Caco-2 (cell line): ENCODE measurements at regions not wholly inside any gene's neighbourhood (a gene's known extent, or its start where the extent isn't known, plus 50 kb on each side); places are given as distances from the start of the nearest gene placed in this dataset.
"Not testable (repeated sequence)": the region's sequence is repeated elsewhere in the genome, so short reads cannot be mapped to it uniquely, and the experiment has no call there.

Experiments
- BruUV-seq: library from RNA; stranded (reverse); fragments of 400-500 nt; replicated peaks from 2 replicates; lab custom pipeline; 2021; lab: Mats Ljungman, UMichigan
- CTCF ChIA-PET: fragments of 300-600 bp; sonication (Branson Sonifier 250); formaldehyde crosslinking; loops from one replicate; lab custom pipeline; 2022; ENCODE audit warnings: antibody characterized with exemption; lab: Charles Lee
- POLR2A ChIA-PET: fragments of 300-600 bp; sonication (Branson Sonifier 250); formaldehyde crosslinking; loops from one replicate; lab custom pipeline; 2022; ENCODE audit warnings: antibody characterized with exemption; lab: Charles Lee
- DNase-seq, 2 experiments: peaks; one replicate each; pipeline versions ENCODE4 v3.0.0 to v3.0.0-alpha.2; 2020 to 2022
- H3K27me3 ChIP-seq: replicated peaks from 2 replicates; pipeline ENCODE4 v1.6.0; 2011; ENCODE audit warnings: low read length; ENCODE audit not compliant: control insufficient read depth, insufficient read depth
- H3K36me3 ChIP-seq: 2 replicates; pipeline ENCODE4 v1.5.1; 2011; ENCODE audit warnings: low read length; ENCODE audit not compliant: control insufficient read depth, insufficient read depth
- H3K4me1 ChIP-seq: fragments of 250-450 bp; sonication (Bioruptor Pico); 2 replicates; pipeline ENCODE4 v1.5.1; 2020; ENCODE audit warnings: mild to moderate bottlenecking
- H3K4me3 ChIP-seq: 2 replicates; pipeline ENCODE4 v1.5.1; 2011; ENCODE audit warnings: low read depth, mild to moderate bottlenecking, control low read depth, low read length
- H3K9me3 ChIP-seq: fragments of 250-450 bp; sonication (Bioruptor Pico); 2 replicates; pipeline ENCODE4 v1.5.1; 2020; ENCODE audit warnings: mild to moderate bottlenecking, moderate library complexity
- H3K27ac Mint-ChIP-seq: one replicate; pipeline ENCODE4 v1.8.0; 2022; ENCODE audit warnings: mixed read lengths; ENCODE audit not compliant: unreplicated experiment
- H3K27me3 Mint-ChIP-seq: one replicate; pipeline ENCODE4 v1.8.0; 2022; ENCODE audit warnings: mixed read lengths; ENCODE audit not compliant: insufficient read depth, unreplicated experiment
- H3K36me3 Mint-ChIP-seq: one replicate; pipeline ENCODE4 v1.8.0; 2022; ENCODE audit warnings: mild to moderate bottlenecking, mixed read lengths; ENCODE audit not compliant: insufficient read depth, unreplicated experiment
- H3K4me1 Mint-ChIP-seq: one replicate; pipeline ENCODE4 v1.8.0; 2022; ENCODE audit warnings: low read depth, mixed read lengths; ENCODE audit not compliant: unreplicated experiment
- H3K4me3 Mint-ChIP-seq: one replicate; pipeline ENCODE4 v1.8.0; 2022; ENCODE audit warnings: mild to moderate bottlenecking, moderate library complexity, mixed read lengths; ENCODE audit not compliant: unreplicated experiment
- H3K9me3 Mint-ChIP-seq: one replicate; pipeline ENCODE4 v1.8.0; 2022; ENCODE audit warnings: mixed read lengths; ENCODE audit not compliant: unreplicated experiment
- intact Hi-C: fragments of 100-400 bp; cut with micrococcal nuclease; formaldehyde crosslinking; loops from one replicate; pipeline ENCODE4 v1.10.0; 2022; ENCODE audit not compliant: unreplicated experiment
- TF ChIP-seq, protein P1 (sequence below), 2 experiments: fragments of 200-600 bp in 1 of 2; IDR thresholded peaks; 1 replicate in 1 of 2; 2 replicates in 1 of 2; pipeline versions ENCODE4 v1.5.1 to v1.8.0; 2011 to 2022; ENCODE audit warnings: antibody characterized with exemption in 1 of 2, control low read depth in 1 of 2, inconsistent platforms in 1 of 2, low read depth in 1 of 2, low read length in 1 of 2, mild to moderate bottlenecking in 1 of 2, moderate library complexity in 1 of 2; ENCODE audit not compliant: insufficient read depth in 1 of 2, severe bottlenecking in 1 of 2, unreplicated experiment in 1 of 2

DNA sequence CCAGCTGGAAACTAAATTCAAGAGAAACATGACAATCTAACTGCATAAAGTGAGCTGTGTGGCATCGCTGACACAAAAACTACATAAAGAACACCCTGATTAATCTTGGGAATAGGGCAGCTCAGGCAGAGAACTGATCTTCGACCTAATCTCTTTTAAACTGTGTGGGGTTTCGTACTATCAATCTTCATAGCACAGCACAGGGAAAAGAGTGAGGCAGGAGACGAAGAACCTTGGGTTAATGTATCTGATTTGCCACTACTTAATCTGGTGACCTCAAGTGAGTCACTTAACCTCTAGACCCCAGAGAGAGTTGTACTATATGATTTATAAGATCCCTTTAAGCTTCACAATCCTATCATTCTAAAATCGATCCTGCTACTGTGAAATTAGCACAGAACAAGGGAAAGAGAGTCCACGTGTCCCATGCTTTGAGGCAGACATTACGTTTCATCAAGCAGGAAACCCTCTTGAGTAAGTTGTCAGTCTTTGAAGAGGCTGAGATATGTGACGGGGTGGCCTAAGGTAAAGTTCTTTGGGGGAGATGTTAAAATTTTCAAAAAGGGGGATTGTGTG, 519.7 kb downstream of the SOCS6 start:
- H3K4me3 ChIP-seq = no peak overlapping the region
- Mint-ChIP-seq H3K4me3 (no peak overlapping the region), H3K36me3 (no peaks in the 10 kb centered on the region), H3K4me1 (no peaks in the 10 kb centered on the region), H3K27ac (no peak overlapping the region), H3K9me3 (no peaks in the 10 kb centered on the region), H3K27me3 (peaks cover 5% of the 10 kb centered on the region)
- no peaks in the 10 kb centered on the region for H3K9me3 ChIP-seq
- BruUV-seq = no TSS peak
- no peaks in the 10 kb centered on the region for H3K27me3 ChIP-seq
- POLR2A ChIA-PET = no interaction called here
- CTCF ChIA-PET = no interaction called here
- intact Hi-C loops = no loop called here
- no peaks in the 10 kb centered on the region for H3K36me3 ChIP-seq
- TF ChIP-seq, protein P1, sequence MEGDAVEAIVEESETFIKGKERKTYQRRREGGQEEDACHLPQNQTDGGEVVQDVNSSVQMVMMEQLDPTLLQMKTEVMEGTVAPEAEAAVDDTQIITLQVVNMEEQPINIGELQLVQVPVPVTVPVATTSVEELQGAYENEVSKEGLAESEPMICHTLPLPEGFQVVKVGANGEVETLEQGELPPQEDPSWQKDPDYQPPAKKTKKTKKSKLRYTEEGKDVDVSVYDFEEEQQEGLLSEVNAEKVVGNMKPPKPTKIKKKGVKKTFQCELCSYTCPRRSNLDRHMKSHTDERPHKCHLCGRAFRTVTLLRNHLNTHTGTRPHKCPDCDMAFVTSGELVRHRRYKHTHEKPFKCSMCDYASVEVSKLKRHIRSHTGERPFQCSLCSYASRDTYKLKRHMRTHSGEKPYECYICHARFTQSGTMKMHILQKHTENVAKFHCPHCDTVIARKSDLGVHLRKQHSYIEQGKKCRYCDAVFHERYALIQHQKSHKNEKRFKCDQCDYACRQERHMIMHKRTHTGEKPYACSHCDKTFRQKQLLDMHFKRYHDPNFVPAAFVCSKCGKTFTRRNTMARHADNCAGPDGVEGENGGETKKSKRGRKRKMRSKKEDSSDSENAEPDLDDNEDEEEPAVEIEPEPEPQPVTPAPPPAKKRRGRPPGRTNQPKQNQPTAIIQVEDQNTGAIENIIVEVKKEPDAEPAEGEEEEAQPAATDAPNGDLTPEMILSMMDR (IDR thresholded peaks at IDR 0.05; ENCODE audit: insufficient read depth in 1 of 2, low read depth in 1 of 2, low read length in 1 of 2, severe bottlenecking in 1 of 2, unreplicated experiment in 1 of 2) = no peak
- no peak for DNase-seq
- no peaks in the 10 kb centered on the region for H3K4me1 ChIP-seq

DNA sequence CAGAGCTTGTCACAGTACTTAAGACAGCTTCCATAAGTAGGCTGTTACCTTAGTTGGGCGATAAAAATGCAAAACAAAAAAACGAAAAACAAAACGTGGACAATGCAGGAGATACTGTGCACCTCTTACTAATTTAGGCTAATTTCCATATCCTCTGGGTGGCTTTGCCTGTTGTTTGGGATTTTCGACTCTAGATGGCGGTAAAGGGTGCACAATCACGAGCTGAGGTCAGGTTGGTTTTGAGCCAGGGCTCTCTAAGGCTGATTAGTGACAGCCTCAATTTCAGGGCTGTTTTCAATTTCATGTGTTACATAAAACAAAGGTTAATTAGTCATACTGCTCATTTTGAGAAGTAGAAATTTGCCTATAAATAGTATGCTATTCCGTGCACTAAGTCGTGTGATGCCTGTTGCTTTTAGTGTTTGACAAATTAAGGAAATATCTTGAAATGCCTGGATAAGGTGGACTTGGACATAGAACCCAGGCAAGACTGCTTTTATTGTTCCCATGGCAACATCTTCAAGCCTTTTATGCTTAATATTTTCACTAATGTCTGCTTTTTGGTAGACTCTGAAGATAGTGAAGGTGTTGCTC, 493.1 kb downstream of the SOCS6 start:
- Histone ChIP-seq H3K4me1 (no peaks in the 10 kb centered on the region), H3K36me3 (no peaks in the 10 kb centered on the region), H3K27me3 (no peaks in the 10 kb centered on the region), H3K4me3 (no peak overlapping the region), H3K9me3 (no peaks in the 10 kb centered on the region)
- DNase-seq = peak; percentile 38 to 59
- ChIA-PET POLR2A (no interaction called here), CTCF (no interaction called here)
- Mint-ChIP-seq H3K36me3 (no peaks in the 10 kb centered on the region), H3K4me3 (no peak overlapping the region), H3K4me1 (no peaks in the 10 kb centered on the region), H3K9me3 (no peaks in the 10 kb centered on the region), H3K27me3 (peaks cover 16% of the 10 kb centered on the region), H3K27ac (no peak overlapping the region)
- TF ChIP-seq, protein P1 (IDR thresholded peaks at IDR 0.05; ENCODE audit: insufficient read depth in 1 of 2, low read depth in 1 of 2, low read length in 1 of 2, severe bottlenecking in 1 of 2, unreplicated experiment in 1 of 2) = peak; percentile 35 to 50
- intact Hi-C loops = loop anchor here (2.0 to 5.0 kb wide), 2 partner anchors 155 to 290 kb away; no protein-coding TSS in a partner anchor
- BruUV-seq = no TSS peak

DNA sequence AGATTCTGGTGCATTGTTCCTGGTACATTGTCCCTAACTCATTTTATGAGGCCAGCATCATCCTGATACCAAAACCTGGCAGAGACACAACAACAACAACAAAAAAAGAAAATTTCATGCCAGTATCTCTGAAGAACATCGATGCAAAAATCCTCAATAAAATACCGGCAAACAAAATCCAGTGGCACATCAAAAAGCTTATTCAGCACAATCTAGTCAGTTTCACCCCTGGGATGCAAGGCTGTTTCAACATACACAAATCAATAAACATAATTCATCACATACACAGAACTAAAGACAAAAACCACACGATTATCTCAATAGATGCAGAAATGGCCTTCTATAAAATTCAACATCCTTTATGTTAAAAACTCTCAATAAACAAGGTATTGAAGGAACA, 477.4 kb downstream of the SOCS6 start:
- H3K4me1 Mint-ChIP-seq, H3K27me3 ChIP-seq, BruUV-seq: not testable (repeated sequence)

More for the DNA sequence above, 477.4 kb downstream of the SOCS6 start:
- H3K4me3 ChIP-seq, H3K27ac Mint-ChIP-seq, H3K27me3 Mint-ChIP-seq, H3K4me3 Mint-ChIP-seq, POLR2A ChIA-PET, intact Hi-C loops, DNase-seq, H3K36me3 Mint-ChIP-seq, H3K9me3 ChIP-seq, CTCF ChIA-PET, H3K36me3 ChIP-seq, H3K4me1 ChIP-seq, H3K9me3 Mint-ChIP-seq: not testable (repeated sequence)
